ENCODE measurements at regions not wholly inside any gene's neighbourhood (a gene's known extent, or its start where the extent isn't known, plus 50 kb on each side); places are given as distances from the start of the nearest gene placed in this dataset.
A peak's percentile ranks its signal among the peaks of the same experiment; 100 is the strongest.

GRCh38 chr10:53325066-53325465, 552.5 kb upstream of the MBL2 start:
- H3K4me1 ChIP-seq: no peaks in the 10 kb centered on the region
- no peak overlapping the region for H3K4me2 ChIP-seq
- DNase-seq (ENCODE audit: low read depth in 1 of 2, low spot score in 1 of 2) (no peak), FAIRE-seq (no peak), ATAC-seq (no peak)
- ChIA-PET CTCF (no interaction called here), POLR2A (no interaction called here)
- no peaks in the 10 kb centered on the region for H3K9me3 ChIP-seq
- no peak overlapping the region for H3K4me3 ChIP-seq
- TF ChIP-seq POLR2AphosphoS2 (conservative IDR thresholded peaks at IDR 0.05; ENCODE audit: low read length): no peak
- TF ChIP-seq FOXS1 (CRISPR knock-in tag; IDR thresholded peaks at IDR 0.05): no peak
- no peak overlapping the region for H3K27ac ChIP-seq
- WGBS (ENCODE audit: missing lambda C conversion rate): 26% methylated on average over 5 of the region's 5 CpGs

GRCh38 chr10:53315709-53316108, 543.1 kb upstream of the MBL2 start:
- H3K9me3 ChIP-seq: no peaks in the 10 kb centered on the region
- H3K4me2 ChIP-seq: no peak overlapping the region
- FAIRE-seq: no peak
- no peak overlapping the region for H3K27ac ChIP-seq
- no peak for TF ChIP-seq FOSL2 (IDR thresholded peaks at IDR 0.05)
- TF ChIP-seq FOSL2 (CRISPR knock-in tag; IDR thresholded peaks at IDR 0.05): no peak
- TF ChIP-seq FOXS1 (CRISPR knock-in tag; IDR thresholded peaks at IDR 0.05): no peak
- TF ChIP-seq PBX3 (IDR thresholded peaks at IDR 0.05): no peak
- no peak for TF ChIP-seq SREBF2 (IDR thresholded peaks at IDR 0.05)
- TF ChIP-seq TFCP2L1 (CRISPR knock-in tag; IDR thresholded peaks at IDR 0.05): no peak
- TF ChIP-seq HES2 (IDR thresholded peaks at IDR 0.05): no peak
- TF ChIP-seq E2F6 (IDR thresholded peaks at IDR 0.05; ENCODE audit: borderline replicate concordance, low read depth): no peak
- no peak for TF ChIP-seq POLR2A (IDR thresholded peaks at IDR 0.05; ENCODE audit: low read length)
- no peaks in the 10 kb centered on the region for H3K4me1 ChIP-seq
- no peak for DNase-seq (ENCODE audit: low read depth in 1 of 2, low spot score in 1 of 2)
- H3K4me3 ChIP-seq: no peak overlapping the region
- no peak for ATAC-seq
- ChIA-PET POLR2A (no interaction called here), CTCF (no interaction called here)

- WGBS (ENCODE audit: missing lambda C conversion rate): 0% methylated on average over 1 of the region's 1 CpG
- H3K9me3 ChIP-seq: no peaks in the 10 kb centered on the region
- H3K27ac ChIP-seq: no peak overlapping the region
- ChIA-PET POLR2A (no interaction called here), CTCF (no interaction called here)
- ATAC-seq (no peak), FAIRE-seq (no peak), DNase-seq (ENCODE audit: low read depth in 1 of 2, low spot score in 1 of 2) (peak in 1 of 2 experiments; percentile 11)
- H3K4me3 ChIP-seq: no peak overlapping the region
- H3K4me2 ChIP-seq: no peak overlapping the region
- TF ChIP-seq ZFP36 (IDR thresholded peaks at IDR 0.05; ENCODE audit: borderline replicate concordance, partially characterized antibody) (no peak), PBX3 (IDR thresholded peaks at IDR 0.05) (no peak), POLR2A (IDR thresholded peaks at IDR 0.05; ENCODE audit: low read length) (no peak), NFE2L2 (conservative IDR thresholded peaks at IDR 0.05; ENCODE audit: low read length) (no peak)
- H3K4me1 ChIP-seq: no peaks in the 10 kb centered on the region
These were observed 542.3 kb upstream of the MBL2 start for GRCh38 chr10:53314876-53315275.

- ATAC-seq: no peak
- no peak for DNase-seq (ENCODE audit: low read depth in 1 of 2, low spot score in 1 of 2)
- no peak overlapping the region for H3K4me2 ChIP-seq
- ChIA-PET POLR2A (no interaction called here), CTCF (no interaction called here)
- WGBS (ENCODE audit: missing lambda C conversion rate): 33% methylated on average over 3 of the region's 3 CpGs
- H3K4me3 ChIP-seq: no peak overlapping the region
- no peak for TF ChIP-seq NFE2L2 (conservative IDR thresholded peaks at IDR 0.05; ENCODE audit: low read length)
- TF ChIP-seq TP53 (CRISPR knock-in tag; IDR thresholded peaks at IDR 0.05): no peak
- TF ChIP-seq MAX (IDR thresholded peaks at IDR 0.05): no peak
- TF ChIP-seq MAFK (IDR thresholded peaks at IDR 0.05; ENCODE audit: partially characterized antibody): no peak
- no peak for TF ChIP-seq RFX5 (IDR thresholded peaks at IDR 0.05)
- no peak for TF ChIP-seq MYC (IDR thresholded peaks at IDR 0.05; ENCODE audit: borderline replicate concordance, low read length)
- FAIRE-seq: no peak
- H3K4me1 ChIP-seq: no peaks in the 10 kb centered on the region
- H3K9me3 ChIP-seq: no peaks in the 10 kb centered on the region
- H3K27ac ChIP-seq: no peak overlapping the region
These were observed 525.9 kb upstream of the MBL2 start for GRCh38 chr10:53298443-53298842.

Measured in A549 (cell line).